Lower leg skin (tissue), 4 donors: ENCODE measurements at regions not wholly inside any gene's neighbourhood (a gene's known extent, or its start where the extent isn't known, plus 50 kb on each side); places are given as distances from the start of the nearest gene placed in this dataset.

Experiments
- DNase-seq, 2 donors: peaks; one replicate each; pipeline ENCODE4 v3.0.0-alpha.2; 2019; ENCODE audit warnings: low spot score in 2 of 2
- H3K4me3 ChIP-seq: fragments of 200-600 bp; sonication (generic); 2 replicates; pipeline ENCODE4 v1.5.1; 2017; ENCODE audit warnings: mild to moderate bottlenecking, low read depth; ENCODE audit not compliant: poor library complexity, severe bottlenecking
- POLR2A ChIP-seq, 2 donors: fragments of 450-650 bp; IDR thresholded peaks; one replicate each; pipeline ENCODE4 v1.6.1; 2016 to 2017; ENCODE audit warnings: antibody characterized with exemption in 2 of 2, mild to moderate bottlenecking in 1 of 2, moderate library complexity in 1 of 2
- WGBS, 2 donors: methylation state at CpG; one replicate each; pipeline ENCODE4 v1.1.5; 2018; 5-methylcytosine and 5-hydroxymethylcytosine counted together
- intact Hi-C: fragments of 100-400 bp; cut with DNase I; formaldehyde crosslinking; loops from one replicate; pipeline ENCODE4 v1.15.0; 2023; ENCODE audit warnings: low total_unique reads
- TF ChIP-seq, protein P1 (sequence below), 3 donors: fragments of 450-650 bp; IDR thresholded peaks; one replicate each; pipeline ENCODE4 v1.5.1; 2016; ENCODE audit warnings: antibody characterized with exemption in 3 of 3, mild to moderate bottlenecking in 3 of 3, moderate library complexity in 2 of 3

DNA sequence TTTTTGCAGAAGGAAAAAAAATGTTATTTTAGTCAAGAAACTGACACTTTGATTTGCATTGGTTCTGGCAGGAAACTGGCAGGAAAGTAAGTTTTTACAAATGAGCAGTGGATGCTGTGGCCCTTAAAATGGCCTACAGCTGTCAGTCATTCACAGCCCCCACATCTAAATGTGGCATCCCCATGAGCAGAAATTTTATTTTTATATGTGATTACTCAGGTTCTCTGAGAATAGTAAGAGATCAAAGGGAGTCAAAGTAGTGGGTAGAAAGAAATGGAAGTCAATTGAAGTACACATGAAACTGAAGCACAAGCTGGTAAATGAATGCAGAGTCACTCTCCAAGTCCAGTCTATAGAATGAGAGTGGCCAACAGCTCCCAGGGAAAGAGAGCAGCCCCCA lies 80.3 kb downstream of the ENC1 start:
- no peak overlapping the region for H3K4me3 ChIP-seq
- no peak for DNase-seq
- intact Hi-C loops = no loop called here
- TF ChIP-seq, protein P1, sequence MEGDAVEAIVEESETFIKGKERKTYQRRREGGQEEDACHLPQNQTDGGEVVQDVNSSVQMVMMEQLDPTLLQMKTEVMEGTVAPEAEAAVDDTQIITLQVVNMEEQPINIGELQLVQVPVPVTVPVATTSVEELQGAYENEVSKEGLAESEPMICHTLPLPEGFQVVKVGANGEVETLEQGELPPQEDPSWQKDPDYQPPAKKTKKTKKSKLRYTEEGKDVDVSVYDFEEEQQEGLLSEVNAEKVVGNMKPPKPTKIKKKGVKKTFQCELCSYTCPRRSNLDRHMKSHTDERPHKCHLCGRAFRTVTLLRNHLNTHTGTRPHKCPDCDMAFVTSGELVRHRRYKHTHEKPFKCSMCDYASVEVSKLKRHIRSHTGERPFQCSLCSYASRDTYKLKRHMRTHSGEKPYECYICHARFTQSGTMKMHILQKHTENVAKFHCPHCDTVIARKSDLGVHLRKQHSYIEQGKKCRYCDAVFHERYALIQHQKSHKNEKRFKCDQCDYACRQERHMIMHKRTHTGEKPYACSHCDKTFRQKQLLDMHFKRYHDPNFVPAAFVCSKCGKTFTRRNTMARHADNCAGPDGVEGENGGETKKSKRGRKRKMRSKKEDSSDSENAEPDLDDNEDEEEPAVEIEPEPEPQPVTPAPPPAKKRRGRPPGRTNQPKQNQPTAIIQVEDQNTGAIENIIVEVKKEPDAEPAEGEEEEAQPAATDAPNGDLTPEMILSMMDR (IDR thresholded peaks at IDR 0.05) = no peak
- TF ChIP-seq POLR2A (IDR thresholded peaks at IDR 0.05) = no peak

DNA sequence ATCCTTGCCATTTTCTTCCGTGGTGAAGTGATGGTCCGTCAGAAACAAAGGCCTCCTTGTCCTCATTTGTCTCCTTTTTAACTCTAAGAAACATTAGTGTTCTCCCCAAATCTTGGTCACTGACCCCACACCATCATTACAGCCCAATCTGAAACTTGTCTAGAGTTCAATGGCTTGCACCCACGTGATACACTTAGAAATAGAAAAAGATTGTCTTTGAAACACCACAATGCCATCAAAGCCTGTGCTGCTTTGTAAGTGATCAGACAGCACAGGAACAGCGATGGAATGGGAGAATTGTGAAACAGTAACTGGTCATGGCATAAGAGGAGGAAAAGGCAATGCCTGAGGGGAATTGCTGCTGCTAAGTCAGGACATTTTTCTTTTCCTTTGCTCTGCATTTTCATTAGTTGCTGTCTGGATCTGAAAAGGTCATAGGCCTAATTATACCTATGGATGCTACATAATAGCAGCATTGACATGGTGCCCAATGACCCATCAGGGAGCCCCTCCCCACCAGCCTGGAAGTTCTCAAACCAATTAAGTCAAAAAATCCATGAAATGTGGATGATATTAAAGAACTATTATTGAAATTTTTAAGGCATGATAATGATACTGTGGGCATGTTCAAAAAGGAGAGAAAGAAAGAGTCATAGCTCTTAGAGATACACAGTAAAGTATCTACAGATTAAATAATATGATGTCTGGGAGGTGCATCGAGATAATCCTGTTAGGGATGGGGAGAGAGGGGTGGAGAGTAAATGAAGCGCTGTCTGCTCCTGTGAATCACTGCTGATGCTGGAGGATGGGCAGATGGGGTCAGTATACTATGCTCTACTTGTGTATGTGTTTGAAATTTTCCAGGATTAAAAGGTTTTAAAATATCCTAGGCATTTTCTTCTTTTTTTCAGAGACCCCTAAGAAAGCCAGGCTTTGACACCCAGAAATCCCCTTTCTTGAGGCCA lies 83.6 kb downstream of the ENC1 start:
- DNase-seq = no peak
- no peak for TF ChIP-seq POLR2A (IDR thresholded peaks at IDR 0.05)
- TF ChIP-seq, protein P1 (IDR thresholded peaks at IDR 0.05) = no peak
- intact Hi-C loops = no loop called here
- no peak overlapping the region for H3K4me3 ChIP-seq
- 87 to 89% methylated on average over 6 of the region's 6 CpGs for WGBS, 2 donors

DNA sequence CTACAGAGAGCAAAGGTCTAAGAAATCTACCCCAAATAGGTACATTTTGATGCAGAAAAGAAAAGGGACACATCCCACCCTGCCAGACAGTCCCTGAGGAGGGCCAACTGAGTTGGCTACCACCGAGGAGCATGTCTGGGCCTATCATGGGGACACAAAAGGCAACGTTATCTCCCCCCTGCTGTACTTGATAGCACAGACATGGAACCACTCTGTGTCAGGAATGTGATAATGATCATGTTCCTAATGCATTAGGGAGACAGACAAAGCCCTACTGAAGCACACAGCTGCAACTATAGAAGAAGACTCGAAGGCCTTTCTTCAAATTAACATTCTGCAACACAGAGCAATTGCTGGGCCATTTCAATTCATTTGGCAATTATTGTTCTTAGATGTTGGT lies 84.5 kb downstream of the ENC1 start:
- 76 to 77% methylated on average over 3 of the region's 3 CpGs for WGBS, 2 donors
- intact Hi-C loops = no loop called here
- TF ChIP-seq, protein P1 (IDR thresholded peaks at IDR 0.05) = no peak
- TF ChIP-seq POLR2A (IDR thresholded peaks at IDR 0.05) = no peak

DNA sequence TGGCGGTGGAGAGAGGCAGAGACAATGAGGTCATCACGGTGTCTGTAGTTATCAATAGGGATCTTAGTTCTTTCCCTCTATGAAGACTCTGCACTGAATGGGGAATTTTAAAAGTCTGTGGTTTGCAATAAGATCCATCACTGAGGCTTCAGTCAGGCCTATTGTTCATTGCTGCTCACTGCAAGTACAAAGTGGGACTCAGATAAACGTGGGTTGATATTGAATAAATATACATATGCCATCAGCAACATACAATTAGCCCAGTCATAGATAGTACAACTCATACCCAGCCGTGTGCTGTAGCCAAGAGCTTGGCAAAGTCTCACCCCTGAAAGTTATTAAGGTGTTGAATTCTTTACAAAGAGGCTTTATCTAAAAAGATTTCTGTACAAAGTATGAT lies 88.4 kb downstream of the ENC1 start:
- H3K4me3 ChIP-seq = no peak overlapping the region
- TF ChIP-seq, protein P1 (IDR thresholded peaks at IDR 0.05) = no peak
- no peak for TF ChIP-seq POLR2A (IDR thresholded peaks at IDR 0.05)
- WGBS, 2 donors = 67 to 78% methylated on average over 4 of the region's 4 CpGs
- intact Hi-C loops = no loop called here
- DNase-seq = no peak

More for the DNA sequence above, 84.5 kb downstream of the ENC1 start:
- DNase-seq = no peak
- H3K4me3 ChIP-seq = no peak overlapping the region

DNA sequence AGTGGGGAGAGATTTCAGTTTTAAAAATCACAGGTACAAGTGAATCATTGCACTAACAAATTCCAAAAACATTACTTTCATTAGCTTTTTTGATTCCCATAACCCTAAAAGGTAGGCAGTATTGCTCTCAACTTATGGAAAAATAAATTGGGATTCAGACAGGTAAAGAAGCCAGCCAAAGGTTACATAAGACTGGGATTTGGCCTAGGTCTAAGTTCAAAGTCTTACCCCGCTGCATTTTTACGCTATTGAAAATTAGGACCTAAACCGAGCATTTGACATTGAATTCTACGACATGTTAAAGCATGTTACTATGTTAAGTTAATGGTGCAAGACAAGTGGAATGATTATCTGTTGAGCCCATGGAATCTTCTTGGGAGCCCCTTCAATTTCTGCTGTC lies 89.6 kb downstream of the ENC1 start:
- no peak for TF ChIP-seq POLR2A (IDR thresholded peaks at IDR 0.05)
- TF ChIP-seq, protein P1 (IDR thresholded peaks at IDR 0.05) = no peak
- intact Hi-C loops = no loop called here
- 70 to 71% methylated on average over 4 of the region's 4 CpGs for WGBS, 2 donors
- H3K4me3 ChIP-seq = no peak overlapping the region
- DNase-seq = no peak
